ENCODE measurements at regions not wholly inside any gene's neighbourhood (a gene's known extent, or its start where the extent isn't known, plus 50 kb on each side); places are given as distances from the start of the nearest gene placed in this dataset.

- H3K27ac ChIP-seq (ENCODE audit: low read depth), result no peak overlapping the region
Observed at GRCh38 chr1:62955666-62956065, 171.7 kb downstream of the ATG4C start.

DNA sequence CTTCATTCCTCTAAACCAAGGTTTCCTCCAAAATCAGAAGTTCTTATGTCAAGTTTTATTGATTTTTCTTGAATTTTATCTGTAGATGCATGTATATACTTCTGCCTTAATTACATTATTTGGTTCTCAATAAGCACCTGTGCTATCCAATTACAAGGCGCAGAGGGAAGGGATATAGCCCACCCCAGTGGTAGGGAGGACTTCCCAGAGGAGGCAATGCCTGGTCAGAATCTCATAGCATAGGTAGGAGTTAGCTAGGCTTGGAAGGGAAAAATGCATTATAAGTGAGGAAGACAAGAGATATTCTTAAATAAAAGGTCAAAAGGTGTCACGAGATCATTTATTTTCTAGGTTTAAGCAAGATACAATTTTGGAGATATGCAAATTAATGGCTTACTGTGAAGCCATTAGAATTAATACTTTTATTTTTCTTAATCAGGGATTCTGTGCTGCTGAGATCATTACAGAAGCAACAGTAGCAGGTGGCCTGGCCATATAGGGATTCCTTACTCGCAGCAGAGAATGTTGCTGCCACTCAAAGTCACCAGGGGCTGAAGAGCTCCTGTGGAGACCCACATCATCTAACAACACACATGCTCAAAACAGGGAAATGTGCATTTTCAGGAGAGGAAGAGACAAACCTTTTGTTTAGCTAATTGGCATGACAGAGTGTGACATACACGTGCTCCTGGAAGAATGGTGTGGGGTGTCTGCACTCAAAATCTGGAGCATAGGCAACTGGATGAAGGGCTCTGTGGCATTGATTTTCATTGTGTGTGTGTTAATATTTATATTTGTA, 178.3 kb downstream of the ATG4C start:
- H4K20me1 ChIP-seq (replicated peaks; ENCODE audit: insufficient read depth), result no peaks in the 10 kb centered on the region
- ATAC-seq (peak; percentile 46), DNase-seq (ENCODE audit: low spot score) (peak; percentile 23)
- peaks cover 6% of the 10 kb centered on the region for H3K27me3 Mint-ChIP-seq (ENCODE audit: insufficient read depth, low read depth, poor library complexity)
- H3K79me2 ChIP-seq (replicated peaks; ENCODE audit: insufficient read depth), result no peaks in the 10 kb centered on the region
- no peak overlapping the region for H3K4me3 ChIP-seq
- no peak overlapping the region for H2AFZ ChIP-seq
- no peaks in the 10 kb centered on the region for H3K36me3 Mint-ChIP-seq (ENCODE audit: low read depth)
- H3K9me3 Mint-ChIP-seq, result no peaks in the 10 kb centered on the region
- no peaks in the 10 kb centered on the region; the same call in 1 of the 2 replicates for H3K9me2 ChIP-seq (ENCODE audit: insufficient read depth)
- no peak overlapping the region; the same call in 1 of the 2 replicates for H3K4me2 ChIP-seq
- peak overlapping the region; percentile 16; the same call in 1 of the 3 replicates for H3K4me3 Mint-ChIP-seq
- no peak for TF ChIP-seq ZNF331 (CRISPR knock-in tag; IDR thresholded peaks at IDR 0.05; ENCODE audit: low read depth)
- TF ChIP-seq, protein P1, sequence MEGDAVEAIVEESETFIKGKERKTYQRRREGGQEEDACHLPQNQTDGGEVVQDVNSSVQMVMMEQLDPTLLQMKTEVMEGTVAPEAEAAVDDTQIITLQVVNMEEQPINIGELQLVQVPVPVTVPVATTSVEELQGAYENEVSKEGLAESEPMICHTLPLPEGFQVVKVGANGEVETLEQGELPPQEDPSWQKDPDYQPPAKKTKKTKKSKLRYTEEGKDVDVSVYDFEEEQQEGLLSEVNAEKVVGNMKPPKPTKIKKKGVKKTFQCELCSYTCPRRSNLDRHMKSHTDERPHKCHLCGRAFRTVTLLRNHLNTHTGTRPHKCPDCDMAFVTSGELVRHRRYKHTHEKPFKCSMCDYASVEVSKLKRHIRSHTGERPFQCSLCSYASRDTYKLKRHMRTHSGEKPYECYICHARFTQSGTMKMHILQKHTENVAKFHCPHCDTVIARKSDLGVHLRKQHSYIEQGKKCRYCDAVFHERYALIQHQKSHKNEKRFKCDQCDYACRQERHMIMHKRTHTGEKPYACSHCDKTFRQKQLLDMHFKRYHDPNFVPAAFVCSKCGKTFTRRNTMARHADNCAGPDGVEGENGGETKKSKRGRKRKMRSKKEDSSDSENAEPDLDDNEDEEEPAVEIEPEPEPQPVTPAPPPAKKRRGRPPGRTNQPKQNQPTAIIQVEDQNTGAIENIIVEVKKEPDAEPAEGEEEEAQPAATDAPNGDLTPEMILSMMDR (conservative IDR thresholded peaks at IDR 0.05; ENCODE audit: low read depth in 2 of 2), result peak in 1 of 2 experiments; percentile 67; a peak in 3 of 4 replicates
- no peaks in the 10 kb centered on the region for H3F3A ChIP-seq (replicated peaks; ENCODE audit: low read depth)
- no peaks in the 10 kb centered on the region for H3K27me3 ChIP-seq (ENCODE audit: insufficient read depth)
- H3K36me3 ChIP-seq (ENCODE audit: insufficient read depth), result no peaks in the 10 kb centered on the region
- peaks cover 31% of the 10 kb centered on the region for H3K4me1 Mint-ChIP-seq
- no peak overlapping the region for H3K27ac ChIP-seq (ENCODE audit: low read depth)
- peak overlapping the region; percentile 89 for H3K27ac Mint-ChIP-seq
- peaks cover 5% of the 10 kb centered on the region; the same call in 1 of the 2 replicates for H3K4me1 ChIP-seq (ENCODE audit: insufficient read depth)

More at GRCh38 chr1:62955666-62956065, 171.7 kb downstream of the ATG4C start:
- Histone ChIP-seq H2AFZ (no peak overlapping the region), H3K4me2 (no peak overlapping the region), H4K20me1 (replicated peaks; ENCODE audit: insufficient read depth) (no peaks in the 10 kb centered on the region), H3K4me3 (no peak overlapping the region), H3K36me3 (ENCODE audit: insufficient read depth) (no peaks in the 10 kb centered on the region), H3K27me3 (ENCODE audit: insufficient read depth) (no peaks in the 10 kb centered on the region), H3K79me2 (replicated peaks; ENCODE audit: insufficient read depth) (no peaks in the 10 kb centered on the region), H3K4me1 (ENCODE audit: insufficient read depth) (peaks cover 19% of the 10 kb centered on the region), H3F3A (replicated peaks; ENCODE audit: low read depth) (0 out of 2 replicates have a peak, but pooled peaks cover 3% of the 10 kb centered on the region), H3K9me2 (ENCODE audit: insufficient read depth) (no peaks in the 10 kb centered on the region)
- peaks cover 25% of the 10 kb centered on the region for H3K4me1 Mint-ChIP-seq
- TF ChIP-seq JUNB (IDR thresholded peaks at IDR 0.05; ENCODE audit: unreplicated experiment), result no peak
- TF ChIP-seq POLR2AphosphoS5 (IDR thresholded peaks at IDR 0.05; ENCODE audit: low read depth), result no peak
- TF ChIP-seq, protein P2, sequence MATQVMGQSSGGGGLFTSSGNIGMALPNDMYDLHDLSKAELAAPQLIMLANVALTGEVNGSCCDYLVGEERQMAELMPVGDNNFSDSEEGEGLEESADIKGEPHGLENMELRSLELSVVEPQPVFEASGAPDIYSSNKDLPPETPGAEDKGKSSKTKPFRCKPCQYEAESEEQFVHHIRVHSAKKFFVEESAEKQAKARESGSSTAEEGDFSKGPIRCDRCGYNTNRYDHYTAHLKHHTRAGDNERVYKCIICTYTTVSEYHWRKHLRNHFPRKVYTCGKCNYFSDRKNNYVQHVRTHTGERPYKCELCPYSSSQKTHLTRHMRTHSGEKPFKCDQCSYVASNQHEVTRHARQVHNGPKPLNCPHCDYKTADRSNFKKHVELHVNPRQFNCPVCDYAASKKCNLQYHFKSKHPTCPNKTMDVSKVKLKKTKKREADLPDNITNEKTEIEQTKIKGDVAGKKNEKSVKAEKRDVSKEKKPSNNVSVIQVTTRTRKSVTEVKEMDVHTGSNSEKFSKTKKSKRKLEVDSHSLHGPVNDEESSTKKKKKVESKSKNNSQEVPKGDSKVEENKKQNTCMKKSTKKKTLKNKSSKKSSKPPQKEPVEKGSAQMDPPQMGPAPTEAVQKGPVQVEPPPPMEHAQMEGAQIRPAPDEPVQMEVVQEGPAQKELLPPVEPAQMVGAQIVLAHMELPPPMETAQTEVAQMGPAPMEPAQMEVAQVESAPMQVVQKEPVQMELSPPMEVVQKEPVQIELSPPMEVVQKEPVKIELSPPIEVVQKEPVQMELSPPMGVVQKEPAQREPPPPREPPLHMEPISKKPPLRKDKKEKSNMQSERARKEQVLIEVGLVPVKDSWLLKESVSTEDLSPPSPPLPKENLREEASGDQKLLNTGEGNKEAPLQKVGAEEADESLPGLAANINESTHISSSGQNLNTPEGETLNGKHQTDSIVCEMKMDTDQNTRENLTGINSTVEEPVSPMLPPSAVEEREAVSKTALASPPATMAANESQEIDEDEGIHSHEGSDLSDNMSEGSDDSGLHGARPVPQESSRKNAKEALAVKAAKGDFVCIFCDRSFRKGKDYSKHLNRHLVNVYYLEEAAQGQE (IDR thresholded peaks at IDR 0.05; ENCODE audit: unreplicated experiment), result no peak
- H3K4me3 Mint-ChIP-seq, result no peak overlapping the region
- ATAC-seq (no peak), DNase-seq (ENCODE audit: low spot score) (no peak)
- no peaks in the 10 kb centered on the region for H3K9me3 Mint-ChIP-seq
- no peak overlapping the region for H3K27ac Mint-ChIP-seq
- H3K36me3 Mint-ChIP-seq (ENCODE audit: low read depth), result no peaks in the 10 kb centered on the region
- peaks cover 2% of the 10 kb centered on the region for H3K27me3 Mint-ChIP-seq (ENCODE audit: insufficient read depth, low read depth, poor library complexity)
